Panc1 (cell line): ENCODE measurements at regions not wholly inside any gene's neighbourhood (a gene's known extent, or its start where the extent isn't known, plus 50 kb on each side); places are given as distances from the start of the nearest gene placed in this dataset.
A peak's percentile ranks its signal among the peaks of the same experiment; 100 is the strongest.

Source experiments
- ATAC-seq: fragments of 200-7000 bp; cut with Tn5 transposase; 2 replicates; pipeline ENCODE4 v1.9.1; 2020; ENCODE audit warnings: mild to moderate bottlenecking, moderate library complexity
- BruUV-seq: library from RNA; stranded (reverse); fragments of 400-500 nt; replicated peaks from 2 replicates; lab custom pipeline; 2021; lab: Mats Ljungman, UMichigan
- CTCF ChIA-PET: fragments of 300-600 bp; sonication (Branson Sonifier 250); formaldehyde crosslinking; loops from one replicate; lab custom pipeline; 2022; ENCODE audit warnings: antibody characterized with exemption; lab: Charles Lee
- POLR2A ChIA-PET: fragments of 300-600 bp; sonication (Branson Sonifier 250); formaldehyde crosslinking; loops from one replicate; lab custom pipeline; 2022; ENCODE audit warnings: antibody characterized with exemption; lab: Charles Lee
- DNase-seq: peaks from one replicate; pipeline ENCODE4 v3.0.0-alpha.2; 2010; ENCODE audit warnings: low read depth, low spot score
- H3K27ac ChIP-seq: 2 replicates; pipeline ENCODE4 v1.5.1; 2011; ENCODE audit warnings: mild to moderate bottlenecking, low read length, inconsistent platforms
- H3K27me3 ChIP-seq: fragments of 200-500 bp; sonication (Bioruptor generic); 2 replicates; pipeline ENCODE4 v1.6.0; 2014; ENCODE audit warnings: low read length, inconsistent platforms; ENCODE audit not compliant: control insufficient read depth, insufficient read depth
- H3K36me3 ChIP-seq: fragments of 200-500 bp; sonication (Bioruptor generic); 2 replicates; pipeline ENCODE4 v1.5.1; 2014; ENCODE audit warnings: inconsistent platforms, mild to moderate bottlenecking, low read length, moderate library complexity; ENCODE audit not compliant: control insufficient read depth, insufficient read depth
- H3K4me1 ChIP-seq: 2 replicates; pipeline ENCODE4 v1.5.1; 2011; ENCODE audit warnings: inconsistent platforms, mild to moderate bottlenecking, low read length, moderate library complexity; ENCODE audit not compliant: control insufficient read depth, insufficient read depth
- H3K4me3 ChIP-seq, 2 experiments: 2 replicates each; pipeline ENCODE4 v1.5.1; 2011 to 2012; ENCODE audit warnings: low read depth in 2 of 2, low read length in 2 of 2, mild to moderate bottlenecking in 2 of 2, inconsistent platforms in 1 of 2, moderate library complexity in 1 of 2
- H3K9me3 ChIP-seq: fragments of 200-500 bp; sonication (Bioruptor generic); 2 replicates; pipeline ENCODE4 v1.5.1; 2014; ENCODE audit warnings: low read depth, mild to moderate bottlenecking, inconsistent platforms, low read length, moderate library complexity; ENCODE audit not compliant: control insufficient read depth, insufficient read depth
- CTCF ChIP-seq: fragments of 450-650 bp; IDR thresholded peaks from 2 replicates; pipeline ENCODE4 v1.5.1; 2017; ENCODE audit warnings: mild to moderate bottlenecking
- POLR2AphosphoS5 ChIP-seq: IDR thresholded peaks from 2 replicates; pipeline ENCODE4 v1.6.1; 2012; ENCODE audit warnings: mild to moderate bottlenecking, low read depth, low read length, moderate library complexity
- REST ChIP-seq, 2 experiments: IDR thresholded peaks; 2 replicates each; pipeline ENCODE4 v1.6.1; 2011 to 2012; ENCODE audit warnings: low read depth in 2 of 2, control low read depth in 1 of 2, low read length in 1 of 2, mild to moderate bottlenecking in 1 of 2, moderate library complexity in 1 of 2; ENCODE audit not compliant: insufficient read depth in 1 of 2
- SIN3A ChIP-seq: IDR thresholded peaks from 2 replicates; pipeline ENCODE4 v1.6.1; 2012; ENCODE audit warnings: low read depth, mild to moderate bottlenecking, low read length, moderate library complexity, borderline replicate concordance; ENCODE audit not compliant: insufficient read depth
- TCF7L2 ChIP-seq: IDR thresholded peaks from 2 replicates; pipeline ENCODE4 v1.6.1; 2011; ENCODE audit warnings: mild to moderate bottlenecking, low read depth, low read length, inconsistent platforms
- in situ Hi-C: cut with HindIII; loops from 2 replicates; pipeline ENCODE4 v1.10.0; 2016; ENCODE audit warnings: low sequenced_read_pairs, low pct_unique_long_range_greater_than_20kb
- intact Hi-C: fragments of 100-400 bp; cut with micrococcal nuclease; formaldehyde crosslinking; loops from one replicate; pipeline ENCODE4 v1.10.0; 2022; ENCODE audit not compliant: unreplicated experiment

- Histone ChIP-seq H3K4me3 (no peak overlapping the region), H3K27ac (peak overlapping the region; percentile 2; the same call in 1 of the 2 replicates), H3K36me3 (no peaks in the 10 kb centered on the region), H3K27me3 (no peaks in the 10 kb centered on the region), H3K4me1 (0 out of 2 replicates have a peak, but pooled peaks cover 3% of the 10 kb centered on the region), H3K9me3 (no peaks in the 10 kb centered on the region)
- intact Hi-C loops: no loop called here
- in situ Hi-C loops: no loop called here
- ATAC-seq (no peak), DNase-seq (no peak)
- CTCF ChIA-PET: no interaction called here
- POLR2A ChIA-PET: no interaction called here
- BruUV-seq: no TSS peak
- no peak for TF ChIP-seq REST (IDR thresholded peaks at IDR 0.05; ENCODE audit: insufficient read depth in 1 of 2, low read depth in 2 of 2, low read length in 1 of 2)
- no peak for TF ChIP-seq POLR2AphosphoS5
- no peak for TF ChIP-seq CTCF
- no peak for TF ChIP-seq SIN3A
- no peak for TF ChIP-seq TCF7L2
Observed at GRCh38 chr5:27389696-27390095, 351.3 kb upstream of the CDH9 start.

DNA sequence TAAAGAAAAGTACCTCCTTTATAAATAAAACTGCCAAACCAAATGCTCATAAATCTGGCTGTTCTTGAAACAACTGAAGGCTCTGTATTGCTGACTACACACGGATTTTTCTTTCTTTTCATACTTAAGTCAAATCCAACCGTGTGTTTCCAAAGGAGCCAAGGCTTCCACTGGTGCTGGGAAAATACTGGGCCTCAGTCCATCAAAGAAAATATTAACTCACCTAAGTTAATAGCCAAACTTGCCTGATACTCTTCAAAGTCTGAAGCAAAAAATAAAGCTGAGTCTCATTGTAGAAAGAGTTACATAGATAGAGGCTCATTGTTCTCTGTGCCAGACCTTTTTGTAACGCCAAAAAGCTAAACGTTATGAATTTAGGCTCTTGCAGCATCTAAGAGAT, 350.4 kb upstream of the CDH9 start:
- H3K36me3 ChIP-seq: no peaks in the 10 kb centered on the region
- in situ Hi-C loops: no loop called here
- BruUV-seq: no TSS peak
- TF ChIP-seq CTCF: no peak
- no peak for TF ChIP-seq TCF7L2
- TF ChIP-seq REST (IDR thresholded peaks at IDR 0.05; ENCODE audit: insufficient read depth in 1 of 2, low read depth in 2 of 2, low read length in 1 of 2): no peak
- no peak for TF ChIP-seq POLR2AphosphoS5
- TF ChIP-seq SIN3A: no peak
- intact Hi-C loops: no loop called here
- DNase-seq (no peak), ATAC-seq (no peak)
- ChIA-PET CTCF (no interaction called here), POLR2A (no interaction called here)
- no peak overlapping the region for H3K4me3 ChIP-seq
- no peaks in the 10 kb centered on the region for H3K27me3 ChIP-seq
- H3K27ac ChIP-seq: peak overlapping the region; percentile 5; the same call in 1 of the 2 replicates
- no peaks in the 10 kb centered on the region for H3K9me3 ChIP-seq
- 0 out of 2 replicates have a peak, but pooled peaks cover 3% of the 10 kb centered on the region for H3K4me1 ChIP-seq
